ENCODE measurements at regions not wholly inside any gene's neighbourhood (a gene's known extent, or its start where the extent isn't known, plus 50 kb on each side); places are given as distances from the start of the nearest gene placed in this dataset.
A peak's percentile ranks its signal among the peaks of the same experiment; 100 is the strongest.

DNA sequence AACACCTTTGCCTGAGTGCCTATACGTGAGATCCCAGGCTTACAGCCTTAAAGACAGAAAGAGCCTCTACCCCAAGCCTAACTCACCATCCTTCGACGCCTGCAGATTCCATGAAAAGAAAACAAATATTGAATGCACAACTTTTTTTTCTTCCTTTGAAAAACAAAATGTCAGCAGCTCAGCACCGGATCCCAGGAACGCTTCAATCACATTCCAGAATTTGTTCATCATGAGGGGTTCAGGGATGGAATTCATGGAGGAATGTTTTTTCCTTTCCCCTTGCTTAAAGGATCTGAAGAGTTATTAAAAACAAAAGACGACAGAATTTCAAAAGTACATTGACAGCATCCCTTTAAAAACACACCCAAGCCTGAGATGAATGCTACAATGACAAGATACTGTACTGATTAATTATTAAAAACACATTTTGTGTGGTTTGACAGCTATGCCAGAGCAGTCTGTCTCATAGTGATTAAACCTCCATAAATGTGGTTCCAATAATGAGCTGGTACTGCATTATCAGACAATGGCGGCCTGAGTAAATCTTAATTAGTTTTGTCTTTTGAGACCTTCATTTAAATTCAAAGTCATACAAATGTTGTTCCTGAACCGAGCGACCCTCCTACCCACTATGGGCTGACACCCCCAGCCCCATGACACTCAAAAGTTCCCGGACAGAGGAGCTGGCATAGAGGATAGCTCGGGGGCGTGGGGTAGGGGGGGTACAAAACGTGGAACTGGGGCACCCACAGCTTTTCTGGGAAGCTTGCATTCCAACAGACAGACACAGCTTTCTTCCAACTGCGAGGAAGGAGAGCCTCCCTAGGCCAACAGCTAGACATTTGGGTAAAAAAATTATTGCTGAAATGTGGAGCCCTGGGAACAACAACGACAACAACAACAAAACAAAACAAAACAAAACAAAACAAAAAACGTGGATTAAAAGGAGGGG, 227.5 kb downstream of the TTC32 start:
- Histone ChIP-seq H3K23me2 (ENCODE audit: insufficient read length, low read depth, low read length, poor library complexity, severe bottlenecking) (no peaks in the 10 kb centered on the region), H4K8ac (replicated peaks; ENCODE audit: insufficient read length, low read depth, low read length) (no peak overlapping the region), H3K4me1 (ENCODE audit: insufficient read depth, low read length) (no peaks in the 10 kb centered on the region), H3K9me3 (ENCODE audit: control insufficient read depth, low read depth, low read length) (no peaks in the 10 kb centered on the region), H2AK5ac (ENCODE audit: insufficient read length, low read length) (no peak overlapping the region), H3K27me3 (ENCODE audit: insufficient read depth, low read length) (no peaks in the 10 kb centered on the region), H4K91ac (ENCODE audit: insufficient read length, low read depth, low read length) (no peak overlapping the region), H3K56ac (ENCODE audit: insufficient read length, low read depth, low read length) (no peak overlapping the region), H3K14ac (ENCODE audit: insufficient read depth, low read length) (no peak overlapping the region), H2BK12ac (ENCODE audit: insufficient read length, low read depth, low read length) (no peak overlapping the region), H3K23ac (ENCODE audit: insufficient read length, low read depth, low read length) (no peak overlapping the region), H2BK15ac (ENCODE audit: low read depth, low read length) (no peak overlapping the region), H4K5ac (ENCODE audit: insufficient read length, low read depth, low read length) (no peak overlapping the region), H3K79me2 (ENCODE audit: insufficient read depth, low read length) (no peaks in the 10 kb centered on the region), H3T11ph (ENCODE audit: low read length) (no peak overlapping the region), H2BK5ac (ENCODE audit: insufficient read length, low read length) (no peak overlapping the region), H4K20me1 (ENCODE audit: control insufficient read depth, insufficient read depth, insufficient read length) (no peaks in the 10 kb centered on the region), H3K4ac (ENCODE audit: low read depth, low read length) (no peak overlapping the region), H3K79me1 (ENCODE audit: insufficient read depth, low read depth, low read length, poor library complexity, severe bottlenecking) (no peaks in the 10 kb centered on the region), H3K4me2 (ENCODE audit: insufficient read depth, insufficient read length, low read length) (no peak overlapping the region), H2BK20ac (ENCODE audit: low read depth, low read length, poor library complexity, severe bottlenecking) (no peak overlapping the region), H3K18ac (ENCODE audit: insufficient read length, low read depth, low read length) (no peak overlapping the region), H2BK120ac (ENCODE audit: low read depth, low read length, poor library complexity, severe bottlenecking) (no peak overlapping the region), H3K9ac (ENCODE audit: extremely low read depth, insufficient read length, low read length) (no peak overlapping the region), H2AFZ (ENCODE audit: low read length) (no peak overlapping the region), H3K27ac (ENCODE audit: insufficient read length, low read depth, low read length) (no peak overlapping the region)
- Mint-ChIP-seq H3K9me3 (no peaks in the 10 kb centered on the region), H3K4me3 (no peak overlapping the region), H3K36me3 (ENCODE audit: insufficient read depth in 1 of 3, low read depth in 3 of 3) (no peaks in the 10 kb centered on the region), H3K27ac (peak overlapping the region in 1 of 3 experiments; percentile 27; a peak in 1 of 7 replicates), H3K27me3 (ENCODE audit: low read depth) (peaks cover 2% of the 10 kb centered on the region; the same call in 1 of the 2 replicates), H3K4me1 (no peaks in the 10 kb centered on the region)
- DNase-seq: no peak
- TF ChIP-seq, protein P1, sequence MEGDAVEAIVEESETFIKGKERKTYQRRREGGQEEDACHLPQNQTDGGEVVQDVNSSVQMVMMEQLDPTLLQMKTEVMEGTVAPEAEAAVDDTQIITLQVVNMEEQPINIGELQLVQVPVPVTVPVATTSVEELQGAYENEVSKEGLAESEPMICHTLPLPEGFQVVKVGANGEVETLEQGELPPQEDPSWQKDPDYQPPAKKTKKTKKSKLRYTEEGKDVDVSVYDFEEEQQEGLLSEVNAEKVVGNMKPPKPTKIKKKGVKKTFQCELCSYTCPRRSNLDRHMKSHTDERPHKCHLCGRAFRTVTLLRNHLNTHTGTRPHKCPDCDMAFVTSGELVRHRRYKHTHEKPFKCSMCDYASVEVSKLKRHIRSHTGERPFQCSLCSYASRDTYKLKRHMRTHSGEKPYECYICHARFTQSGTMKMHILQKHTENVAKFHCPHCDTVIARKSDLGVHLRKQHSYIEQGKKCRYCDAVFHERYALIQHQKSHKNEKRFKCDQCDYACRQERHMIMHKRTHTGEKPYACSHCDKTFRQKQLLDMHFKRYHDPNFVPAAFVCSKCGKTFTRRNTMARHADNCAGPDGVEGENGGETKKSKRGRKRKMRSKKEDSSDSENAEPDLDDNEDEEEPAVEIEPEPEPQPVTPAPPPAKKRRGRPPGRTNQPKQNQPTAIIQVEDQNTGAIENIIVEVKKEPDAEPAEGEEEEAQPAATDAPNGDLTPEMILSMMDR (conservative IDR thresholded peaks at IDR 0.05): no peak
- WGBS (ENCODE audit: extremely low coverage, insufficient read length, low lambda C conversion rate): no CpG with 5 or more reads among the region's 16 CpGs

Data from H9 (cell line).